HS-27A (cell line): ENCODE measurements at regions not wholly inside any gene's neighbourhood (a gene's known extent, or its start where the extent isn't known, plus 50 kb on each side); places are given as distances from the start of the nearest gene placed in this dataset.

Experiments used
- DNase-seq: peaks from one replicate; pipeline ENCODE4 v3.0.0-alpha.2; 2012; ENCODE audit warnings: low read depth, missing footprints

DNA sequence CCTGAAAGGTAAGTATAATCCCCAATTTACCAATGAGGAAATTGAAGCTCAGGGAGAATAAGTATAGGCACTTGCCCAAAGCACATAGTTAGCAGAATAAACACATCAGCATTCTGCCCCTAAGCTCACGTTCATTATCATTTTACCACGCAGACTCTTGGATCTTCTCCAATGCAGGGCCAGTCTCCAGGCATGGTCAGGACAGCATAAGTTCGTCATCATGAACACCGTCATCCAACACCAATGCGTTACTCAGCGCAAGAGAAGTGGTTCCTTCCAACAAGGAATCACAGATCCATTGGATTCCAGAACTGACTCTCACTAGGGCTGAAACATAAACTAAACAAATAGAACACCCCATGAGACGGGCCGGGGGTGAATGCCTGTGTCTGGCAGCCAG lies 86.5 kb upstream of the GPM6B start:
- DNase-seq, result no peak

DNA sequence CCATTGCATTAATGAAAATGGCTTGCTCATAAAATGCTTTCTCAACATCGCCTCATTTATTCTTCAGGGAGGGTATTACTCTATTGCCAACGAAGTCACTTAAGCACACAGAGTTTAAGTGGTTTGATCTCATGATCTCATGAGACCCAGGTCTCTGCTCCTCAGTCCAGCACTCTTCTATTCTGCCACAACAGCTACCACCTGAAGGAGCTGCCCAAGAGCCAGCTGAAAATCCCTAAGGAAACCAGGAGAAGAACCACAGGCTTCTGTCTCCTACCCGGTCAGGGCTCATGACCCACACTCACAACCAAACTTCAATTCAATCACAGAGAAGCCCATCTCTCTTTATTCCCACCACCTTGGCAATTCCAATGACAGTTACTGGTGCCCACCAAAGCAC lies 85.5 kb upstream of the GPM6B start:
- DNase-seq, result no peak

DNA sequence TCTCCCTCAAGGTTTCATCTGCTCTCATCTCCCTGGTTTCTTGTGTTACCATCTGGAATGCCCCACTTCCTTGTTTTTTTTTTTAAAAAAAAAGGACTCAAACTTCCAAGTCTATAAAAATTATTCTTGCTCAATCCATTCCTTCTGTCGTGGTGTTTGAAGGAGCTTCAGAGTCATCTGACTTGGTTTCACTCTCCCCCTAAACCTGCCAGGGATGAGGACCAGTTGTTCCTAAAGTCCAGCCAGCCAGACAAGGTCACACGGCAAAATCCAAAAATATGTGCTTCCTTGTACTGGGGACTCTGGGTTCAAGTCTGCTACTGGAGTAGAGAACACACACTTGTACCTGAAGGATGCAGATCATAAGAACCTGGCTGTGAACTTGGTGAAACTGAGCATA lies 84.5 kb upstream of the GPM6B start:
- no peak for DNase-seq

DNA sequence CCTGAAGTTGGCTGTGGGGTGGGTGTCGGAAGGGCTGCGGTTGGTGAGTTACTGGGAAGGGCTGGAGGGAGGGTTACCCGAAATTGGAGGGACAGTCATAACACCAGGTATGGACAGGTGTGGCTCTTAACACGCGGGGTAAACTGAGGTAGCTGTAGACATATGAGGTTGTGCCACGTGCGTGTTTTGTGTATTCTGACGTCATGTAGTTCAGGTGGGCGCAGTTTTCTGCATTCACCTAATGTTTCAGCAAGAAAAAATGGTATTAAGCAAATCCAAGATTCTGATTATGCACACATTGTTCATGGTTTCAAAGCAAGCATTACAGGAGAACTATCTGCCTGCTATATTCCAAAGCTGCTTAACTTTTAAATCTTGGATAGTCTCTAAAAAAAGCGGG lies 83.5 kb upstream of the GPM6B start:
- DNase-seq, result no peak

DNA sequence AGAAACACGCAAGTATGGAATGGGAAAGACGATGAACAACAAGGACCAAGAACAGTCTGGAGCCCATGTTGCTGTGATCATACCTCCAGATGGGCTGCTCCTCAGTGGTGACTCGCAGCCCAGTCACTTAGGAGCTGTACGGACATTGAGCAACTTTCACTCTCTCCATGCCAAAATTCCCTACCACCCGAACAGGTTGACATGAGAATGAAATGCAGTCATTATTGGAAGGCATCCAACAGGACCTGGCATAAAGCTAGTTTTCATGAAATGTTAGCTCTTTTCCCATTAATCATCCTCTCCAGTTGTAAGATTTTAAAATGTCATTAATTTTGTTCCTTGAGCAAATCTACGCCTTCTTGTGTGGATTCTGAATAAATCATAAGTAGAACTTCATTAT lies 82.7 kb upstream of the GPM6B start:
- DNase-seq, result peak; percentile 22

DNA sequence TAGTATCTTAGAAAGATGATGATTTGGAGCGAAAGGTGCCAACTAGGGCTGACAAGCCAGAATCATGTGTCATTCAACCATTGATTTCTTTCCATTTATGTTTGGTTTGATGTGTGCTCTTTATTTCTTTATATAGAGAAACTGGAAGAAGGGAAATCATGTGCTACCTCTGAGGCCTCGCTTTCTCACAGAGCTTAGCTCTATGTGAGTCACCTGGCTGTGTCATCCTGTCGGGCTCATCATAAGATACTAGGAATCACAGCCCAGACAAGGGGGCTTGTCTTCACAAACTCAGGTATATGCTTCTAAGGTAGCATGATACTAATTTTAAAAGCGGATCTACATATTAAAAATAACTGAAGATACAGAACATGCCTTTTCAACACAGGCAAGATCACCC lies 81.7 kb upstream of the GPM6B start:
- no peak for DNase-seq

DNA sequence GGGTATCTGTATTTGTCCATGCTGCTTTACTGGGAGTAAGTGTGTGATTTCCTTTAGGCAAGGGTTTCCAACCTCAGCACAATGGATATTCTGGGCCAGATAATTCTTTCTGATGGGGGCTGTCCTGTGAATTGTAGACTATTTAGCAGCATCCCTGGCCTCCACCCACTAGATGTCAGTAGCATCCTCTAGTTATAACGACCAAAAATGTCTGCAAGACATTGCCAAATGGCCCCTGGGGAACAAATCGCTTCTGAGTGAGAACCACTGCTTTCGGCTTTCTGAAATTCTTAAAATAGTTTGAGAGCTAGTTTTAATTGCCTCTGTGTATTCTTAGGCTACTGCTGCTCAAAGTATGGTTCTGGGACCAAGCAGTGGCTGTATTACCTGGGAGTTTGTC lies 81.2 kb upstream of the GPM6B start:
- no peak for DNase-seq

DNA sequence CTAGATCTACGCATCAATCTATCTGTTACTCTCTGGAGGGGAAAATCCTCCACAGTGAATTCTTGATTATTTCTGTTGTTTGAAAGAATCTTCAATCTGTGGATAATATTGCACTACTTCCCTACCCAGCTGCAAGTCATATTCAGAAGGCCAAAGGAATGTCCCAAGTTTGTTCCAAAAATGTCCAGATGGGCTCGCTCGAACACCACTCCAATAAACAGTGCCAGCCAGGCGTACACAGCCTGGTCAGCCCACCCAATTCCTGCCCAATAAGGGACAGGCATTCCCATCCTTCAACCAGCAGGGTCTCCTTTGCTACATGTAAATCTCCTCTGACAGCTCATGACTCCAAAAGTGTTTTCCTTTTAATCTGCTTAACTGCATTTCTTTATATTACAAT lies 80.7 kb upstream of the GPM6B start:
- no peak for DNase-seq

DNA sequence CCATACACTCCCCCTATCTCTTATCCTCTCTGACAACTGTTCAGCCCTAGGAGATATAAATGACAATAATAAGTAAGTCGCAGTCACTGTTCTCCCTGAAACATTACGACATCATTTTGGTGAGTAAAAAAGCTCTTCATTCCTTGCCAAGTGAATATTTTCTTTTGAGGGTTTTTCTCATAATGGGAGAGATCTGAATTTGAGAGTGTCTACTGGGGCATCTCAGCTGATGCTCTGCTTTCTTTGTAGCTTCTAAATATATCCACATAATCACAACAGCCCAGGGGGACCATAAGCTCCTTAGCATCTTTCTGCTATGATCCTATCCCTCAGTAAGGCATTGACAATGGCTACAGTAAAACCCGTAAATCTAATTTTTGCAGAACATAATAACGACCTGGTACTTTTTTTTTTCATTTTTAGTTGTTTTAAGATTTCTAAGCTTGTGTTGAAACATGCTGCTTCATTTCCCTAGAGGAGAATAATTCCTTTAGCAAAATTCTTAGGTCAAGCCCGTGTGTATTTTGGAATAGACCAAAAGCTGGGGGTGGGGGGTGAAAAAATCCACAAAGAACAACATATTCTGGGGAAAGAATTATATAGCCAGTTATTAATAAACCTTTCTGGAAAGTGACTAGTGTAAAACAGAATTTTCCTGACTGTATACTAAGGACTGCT lies 78.1 kb upstream of the GPM6B start:
- DNase-seq, result no peak

DNA sequence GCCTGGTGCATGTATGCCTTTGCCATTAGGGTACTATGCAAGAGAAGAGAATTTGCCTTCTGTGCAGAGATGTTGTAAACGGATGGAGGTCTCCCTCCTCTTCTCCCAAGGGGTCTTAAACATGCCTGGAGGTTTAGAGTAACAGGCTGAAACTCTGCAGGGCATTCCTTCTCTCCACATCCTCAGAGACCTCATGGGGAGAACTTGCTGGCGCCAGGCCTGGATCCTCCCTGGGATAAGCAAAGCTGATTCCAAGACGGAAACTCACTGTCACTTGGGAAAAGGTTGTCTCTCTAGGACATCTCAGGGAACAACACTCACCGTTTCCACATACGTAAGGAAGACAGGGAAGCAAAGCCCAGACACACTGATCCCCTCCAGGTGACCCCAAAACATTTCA lies 76.9 kb upstream of the GPM6B start:
- no peak for DNase-seq

DNA sequence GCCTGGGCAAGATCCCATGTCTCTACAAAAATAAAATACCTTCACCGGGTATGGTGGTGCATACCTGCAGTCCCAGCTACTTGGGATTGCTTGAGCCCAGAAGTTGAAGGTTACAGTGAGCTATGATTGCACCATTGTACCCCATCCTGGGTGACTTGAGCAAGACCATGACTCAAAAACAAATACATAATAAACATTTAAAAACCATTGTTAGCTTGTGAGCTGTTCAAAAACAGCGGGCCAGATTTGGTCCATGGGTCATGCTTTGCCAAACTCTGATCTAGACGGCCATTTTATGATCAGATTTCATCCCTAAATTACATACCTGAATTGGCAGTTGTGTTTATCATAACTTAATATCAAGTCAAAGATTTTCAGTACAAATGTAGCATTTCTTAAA lies 76.0 kb upstream of the GPM6B start:
- no peak for DNase-seq

DNA sequence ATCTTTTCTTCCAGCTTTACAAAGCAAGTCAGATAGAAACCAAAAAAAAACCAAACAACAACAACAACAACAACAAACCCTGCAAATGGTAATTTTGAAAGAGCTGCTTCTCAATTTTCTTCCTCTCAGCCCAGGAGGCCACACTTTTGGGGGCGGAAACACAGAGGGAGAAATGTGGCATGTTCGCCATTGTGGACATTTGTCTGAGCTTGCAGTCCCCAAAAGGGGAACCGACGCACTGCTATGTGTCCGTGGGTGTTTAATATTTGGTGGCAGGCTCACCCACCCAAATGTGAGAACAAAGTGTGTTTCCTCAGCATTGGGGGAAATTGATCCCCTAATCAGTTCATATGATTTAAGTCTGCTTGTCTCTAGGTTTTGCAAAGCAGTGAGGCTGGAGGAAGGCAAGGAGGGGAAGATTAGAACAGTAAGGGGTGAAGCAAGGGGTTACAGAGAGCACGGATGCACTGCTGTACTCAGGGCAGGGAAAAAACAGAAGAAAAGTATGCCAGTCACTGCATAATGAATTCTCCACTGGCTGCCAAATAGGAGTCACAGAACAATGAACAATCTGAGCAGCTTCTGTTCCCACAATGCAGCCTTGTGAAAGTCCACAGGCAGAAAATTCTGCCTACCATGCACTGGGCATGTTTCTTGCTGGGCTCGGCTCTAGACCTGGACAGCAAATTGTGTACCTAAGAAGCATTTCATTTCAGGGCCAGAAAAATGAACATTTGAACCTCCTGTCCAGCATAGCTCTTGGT lies 74.7 kb upstream of the GPM6B start:
- DNase-seq, result no peak

DNA sequence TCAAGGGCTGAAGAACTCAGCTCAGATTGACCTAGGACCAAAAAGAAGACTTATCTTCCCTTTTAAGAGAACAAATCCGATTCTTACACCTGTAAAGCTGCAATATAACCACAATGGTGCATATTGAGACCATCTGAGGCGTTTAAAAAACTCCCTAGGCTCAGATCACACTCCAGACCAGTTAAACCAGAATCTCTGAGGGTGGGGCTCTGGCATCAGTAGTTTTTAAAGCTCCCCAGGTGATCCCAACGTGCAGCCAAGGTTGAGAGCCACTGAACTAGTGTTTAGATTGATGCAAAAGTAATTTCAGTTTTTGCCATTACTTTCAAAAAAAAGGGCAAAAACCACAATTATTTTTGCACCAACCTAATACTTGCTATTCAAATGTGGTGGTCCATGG lies 73.9 kb upstream of the GPM6B start:
- DNase-seq, result no peak

DNA sequence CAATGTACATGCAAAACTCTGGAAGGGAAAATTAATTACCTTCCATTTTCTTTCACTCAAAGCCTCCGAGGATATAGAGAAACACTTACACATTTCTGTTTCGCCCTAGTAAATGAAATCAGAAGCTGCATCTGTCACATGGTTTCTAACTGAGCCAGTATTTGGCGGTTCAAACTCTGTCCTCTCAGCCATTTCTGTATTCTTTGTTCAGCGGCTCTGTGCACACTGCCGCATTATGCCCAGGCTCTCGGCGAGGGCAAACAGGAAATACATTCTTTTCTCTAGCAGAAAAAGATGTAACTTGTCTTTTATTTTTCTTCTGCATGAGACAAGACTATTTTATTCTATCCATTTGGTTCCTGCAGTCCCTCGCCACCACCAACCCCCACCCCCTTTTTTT lies 71.4 kb upstream of the GPM6B start:
- no peak for DNase-seq

DNA sequence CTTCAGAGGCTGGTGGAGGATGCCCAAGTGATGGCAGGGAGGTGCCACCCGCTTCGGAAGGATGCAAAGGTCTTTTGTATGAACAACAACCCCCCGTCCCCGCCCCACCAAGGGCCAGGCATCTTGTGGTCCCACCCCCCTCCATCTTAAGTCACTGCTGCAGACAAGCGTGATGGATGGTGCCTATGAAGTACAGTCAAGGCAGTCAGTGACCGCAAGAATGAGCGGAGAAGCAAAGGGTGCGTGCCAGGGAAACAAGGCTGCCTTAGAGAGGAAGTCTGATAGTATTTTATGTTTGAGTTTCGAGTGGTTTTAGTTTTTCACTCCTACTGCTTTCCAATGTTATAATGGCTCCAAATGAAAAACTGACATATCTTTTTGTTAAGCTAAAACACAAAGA lies 68.7 kb upstream of the GPM6B start:
- DNase-seq, result no peak

DNA sequence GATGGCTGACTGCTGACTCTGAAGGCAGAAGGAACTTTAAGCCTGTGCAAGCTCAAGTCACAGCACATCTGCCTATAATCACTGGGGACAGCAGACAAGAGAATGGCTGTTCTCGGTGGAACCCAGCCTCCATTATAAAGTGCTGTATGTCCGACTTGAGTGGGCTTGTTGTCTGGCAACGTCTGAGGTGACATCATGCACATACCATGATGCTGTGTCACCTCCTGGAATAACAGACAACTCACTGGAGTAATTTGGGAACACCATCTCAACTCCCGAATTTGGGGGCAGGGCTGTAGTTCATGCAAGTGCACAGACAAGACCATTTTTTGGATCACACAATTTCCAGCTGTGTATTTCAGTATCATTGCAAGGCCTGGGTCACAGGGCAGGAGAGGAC lies 59.8 kb upstream of the GPM6B start:
- DNase-seq, result no peak

DNA sequence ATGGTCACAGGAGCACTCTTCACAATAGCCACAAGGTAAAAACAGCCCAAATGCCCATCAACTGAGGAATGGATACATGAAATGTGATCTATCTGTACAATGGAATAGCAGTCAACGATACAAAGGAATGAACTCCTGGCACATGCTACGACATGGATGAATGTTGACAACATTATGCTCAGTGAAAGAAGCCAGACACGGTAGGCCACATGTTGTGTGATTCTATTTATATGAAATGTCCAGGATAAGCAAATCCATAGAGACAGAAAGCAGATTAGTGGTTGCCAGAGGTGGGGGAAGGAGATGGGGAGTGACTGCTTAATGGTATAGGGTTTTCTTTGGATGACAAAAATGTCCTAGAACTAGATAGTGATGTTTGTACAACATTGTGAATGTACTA lies 58.7 kb upstream of the GPM6B start:
- DNase-seq, result no peak

DNA sequence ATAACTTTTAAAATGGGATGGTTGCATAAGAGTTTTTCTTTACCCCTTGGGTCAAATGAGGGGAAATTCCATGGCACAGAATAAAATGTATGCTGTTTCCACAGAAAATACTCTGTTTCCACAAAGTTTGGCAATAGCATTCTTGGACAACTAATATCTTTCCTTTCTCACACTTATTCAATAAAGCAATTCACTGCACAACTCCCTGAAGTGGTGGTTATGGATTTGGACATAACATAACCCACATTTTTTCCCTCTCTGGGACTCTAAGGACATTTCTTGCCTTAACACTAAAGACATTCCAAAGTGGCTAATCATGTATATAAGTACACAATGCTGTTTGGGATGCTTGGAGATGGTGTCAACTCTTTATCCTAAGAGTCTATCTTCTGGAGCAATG lies 51.7 kb upstream of the GPM6B start:
- DNase-seq, result no peak
